GM10266 (cell line): ENCODE measurements at regions not wholly inside any gene's neighbourhood (a gene's known extent, or its start where the extent isn't known, plus 50 kb on each side); places are given as distances from the start of the nearest gene placed in this dataset.

Experiments
- DNase-seq: peaks from one replicate; pipeline ENCODE4 v3.0.0; 2012; ENCODE audit errors: extremely low spot score
- TF ChIP-seq, protein P1 (sequence below): IDR thresholded peaks from 2 replicates; pipeline ENCODE4 v1.5.1; 2012; ENCODE audit warnings: mild to moderate bottlenecking, low read depth; ENCODE audit not compliant: control insufficient read depth, insufficient read depth; ENCODE audit errors: missing control alignments

DNA sequence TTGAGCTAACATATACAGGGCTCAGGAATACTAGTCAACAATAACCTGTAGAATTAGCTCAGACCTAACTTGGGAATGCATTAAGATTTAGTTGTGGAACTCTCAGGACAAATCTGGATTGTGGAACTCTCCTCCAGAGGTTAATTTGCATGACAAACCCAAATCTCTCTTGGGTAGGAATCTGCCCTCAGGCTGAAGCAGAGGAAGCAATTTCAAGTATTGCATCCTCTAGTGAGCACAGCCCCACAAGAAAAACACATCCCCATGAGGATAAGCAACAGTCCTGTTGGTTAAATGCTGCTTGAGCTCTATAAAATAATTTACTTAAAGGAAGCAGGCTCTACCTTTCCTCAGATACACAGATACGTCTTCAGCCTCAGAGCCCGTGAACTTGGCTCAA, 170.9 kb upstream of the STXBP5 start:
- no peak for DNase-seq
- TF ChIP-seq, protein P1, sequence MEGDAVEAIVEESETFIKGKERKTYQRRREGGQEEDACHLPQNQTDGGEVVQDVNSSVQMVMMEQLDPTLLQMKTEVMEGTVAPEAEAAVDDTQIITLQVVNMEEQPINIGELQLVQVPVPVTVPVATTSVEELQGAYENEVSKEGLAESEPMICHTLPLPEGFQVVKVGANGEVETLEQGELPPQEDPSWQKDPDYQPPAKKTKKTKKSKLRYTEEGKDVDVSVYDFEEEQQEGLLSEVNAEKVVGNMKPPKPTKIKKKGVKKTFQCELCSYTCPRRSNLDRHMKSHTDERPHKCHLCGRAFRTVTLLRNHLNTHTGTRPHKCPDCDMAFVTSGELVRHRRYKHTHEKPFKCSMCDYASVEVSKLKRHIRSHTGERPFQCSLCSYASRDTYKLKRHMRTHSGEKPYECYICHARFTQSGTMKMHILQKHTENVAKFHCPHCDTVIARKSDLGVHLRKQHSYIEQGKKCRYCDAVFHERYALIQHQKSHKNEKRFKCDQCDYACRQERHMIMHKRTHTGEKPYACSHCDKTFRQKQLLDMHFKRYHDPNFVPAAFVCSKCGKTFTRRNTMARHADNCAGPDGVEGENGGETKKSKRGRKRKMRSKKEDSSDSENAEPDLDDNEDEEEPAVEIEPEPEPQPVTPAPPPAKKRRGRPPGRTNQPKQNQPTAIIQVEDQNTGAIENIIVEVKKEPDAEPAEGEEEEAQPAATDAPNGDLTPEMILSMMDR = no peak

DNA sequence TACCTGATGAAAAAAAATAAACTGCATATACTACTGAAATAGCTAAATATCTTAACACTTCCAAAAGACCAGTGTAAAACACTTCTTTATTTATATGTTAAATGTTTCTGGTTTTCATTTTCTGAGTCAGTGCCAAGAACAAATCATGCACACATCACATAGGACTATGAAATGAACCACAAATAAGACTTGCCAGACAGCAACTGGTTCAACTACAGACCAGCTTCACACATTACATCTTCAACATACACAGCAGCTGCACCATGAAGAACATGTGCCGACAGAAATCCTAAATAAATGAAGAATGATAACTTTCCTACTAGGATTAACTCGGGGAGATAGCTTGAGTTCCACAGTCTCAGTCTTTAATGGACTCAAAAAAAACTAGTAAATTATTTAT, 168.3 kb upstream of the STXBP5 start:
- TF ChIP-seq, protein P1 = no peak
- no peak for DNase-seq

DNA sequence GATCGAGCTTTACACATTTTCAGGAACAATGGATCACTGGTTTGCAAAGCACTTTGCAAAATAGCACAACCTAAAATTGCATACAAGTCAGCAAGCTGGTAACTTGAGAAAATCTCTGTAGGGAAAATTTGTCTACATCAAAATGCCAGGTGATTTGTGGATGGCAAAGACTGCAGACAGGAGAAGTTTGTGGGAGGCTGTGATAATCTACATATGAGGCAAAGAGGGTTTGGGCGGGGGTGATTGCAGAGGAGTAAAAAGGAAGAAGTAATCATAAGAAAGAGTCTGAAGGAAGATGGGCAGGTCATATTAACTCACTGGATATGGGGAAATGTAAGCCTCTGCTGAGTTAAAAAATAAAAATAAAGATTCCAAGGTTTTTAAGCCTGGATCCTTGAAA, 166.3 kb upstream of the STXBP5 start:
- no peak for DNase-seq
- TF ChIP-seq, protein P1 = no peak

DNA sequence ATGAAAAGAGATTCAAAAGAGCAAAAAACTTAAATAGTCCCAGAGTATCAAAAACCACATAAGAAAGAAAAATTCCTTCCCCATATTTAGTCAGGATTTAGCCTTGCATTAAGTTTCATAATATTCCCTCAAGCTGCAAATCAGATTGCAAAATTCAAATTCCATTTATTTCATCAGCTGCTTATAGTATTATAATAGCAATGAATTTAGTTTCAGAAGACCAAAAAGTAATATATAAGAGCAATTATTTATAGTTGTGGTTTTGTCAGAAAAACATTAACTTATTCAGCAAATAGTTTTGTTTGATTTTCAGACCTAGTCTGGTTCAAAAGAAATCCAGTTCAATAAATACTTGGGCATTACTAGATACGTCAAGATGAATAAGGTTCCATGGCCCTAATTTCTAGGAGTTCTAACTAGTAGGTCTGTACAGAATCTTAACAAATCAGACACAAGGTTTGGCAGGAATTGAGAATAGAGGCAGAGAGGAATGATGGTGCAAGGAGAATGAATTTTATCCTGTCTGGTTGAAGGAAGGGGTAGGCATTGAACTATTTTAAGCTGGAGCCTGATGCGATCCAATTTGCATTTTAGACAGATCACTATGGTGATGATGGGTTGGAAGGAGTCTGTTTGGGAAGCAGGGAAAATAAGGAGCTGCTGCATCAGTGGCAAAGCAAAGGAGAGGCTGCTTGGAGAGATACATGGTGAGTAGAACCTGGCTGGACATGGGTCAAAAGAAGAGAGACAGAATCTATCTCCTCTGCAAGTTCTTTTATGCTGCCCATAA, 163.9 kb upstream of the STXBP5 start:
- TF ChIP-seq, protein P1 = no peak
- DNase-seq = no peak

DNA sequence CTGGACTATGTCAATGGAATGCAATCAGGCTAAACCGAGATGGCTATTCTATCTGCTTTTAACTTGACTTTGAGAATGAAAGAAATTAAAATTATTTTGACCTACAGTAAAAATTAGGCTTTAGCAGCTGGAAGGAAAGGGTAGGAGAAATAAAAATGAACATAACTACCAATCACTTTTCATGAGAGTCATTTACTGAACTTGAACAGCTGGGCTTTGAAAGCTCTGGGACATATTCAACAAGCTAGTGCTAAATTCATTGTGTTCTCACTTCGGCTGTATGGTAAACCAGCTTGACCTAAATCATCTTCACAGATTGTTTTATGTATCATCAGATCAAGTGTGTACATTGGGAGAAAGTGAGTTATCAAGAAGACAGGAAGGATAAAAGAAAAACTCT, 161.5 kb upstream of the STXBP5 start:
- DNase-seq = no peak
- TF ChIP-seq, protein P1 = no peak

DNA sequence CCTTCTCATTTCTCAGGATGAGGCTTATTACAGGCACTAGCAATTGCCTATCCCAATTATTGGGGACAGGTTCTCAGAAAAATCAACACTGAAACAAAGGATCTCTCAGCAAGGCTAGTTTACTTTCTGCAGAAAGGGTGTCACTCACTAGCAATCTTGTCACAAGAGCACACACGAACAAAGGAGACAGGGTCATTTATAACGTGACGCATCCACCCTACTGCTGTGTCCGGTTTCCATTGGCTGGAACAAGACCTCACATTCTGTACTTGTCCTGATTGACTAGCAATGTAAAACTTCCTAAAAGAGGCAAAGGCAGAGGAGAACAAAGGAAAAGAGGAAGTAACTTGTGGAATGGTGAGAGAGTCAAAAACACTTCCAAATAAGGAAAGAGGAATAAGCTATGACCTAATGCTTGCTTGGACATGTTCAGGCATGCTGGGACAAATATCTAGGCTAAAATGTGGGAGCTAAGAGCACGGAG, 160.2 kb upstream of the STXBP5 start:
- TF ChIP-seq, protein P1 = no peak
- no peak for DNase-seq

DNA sequence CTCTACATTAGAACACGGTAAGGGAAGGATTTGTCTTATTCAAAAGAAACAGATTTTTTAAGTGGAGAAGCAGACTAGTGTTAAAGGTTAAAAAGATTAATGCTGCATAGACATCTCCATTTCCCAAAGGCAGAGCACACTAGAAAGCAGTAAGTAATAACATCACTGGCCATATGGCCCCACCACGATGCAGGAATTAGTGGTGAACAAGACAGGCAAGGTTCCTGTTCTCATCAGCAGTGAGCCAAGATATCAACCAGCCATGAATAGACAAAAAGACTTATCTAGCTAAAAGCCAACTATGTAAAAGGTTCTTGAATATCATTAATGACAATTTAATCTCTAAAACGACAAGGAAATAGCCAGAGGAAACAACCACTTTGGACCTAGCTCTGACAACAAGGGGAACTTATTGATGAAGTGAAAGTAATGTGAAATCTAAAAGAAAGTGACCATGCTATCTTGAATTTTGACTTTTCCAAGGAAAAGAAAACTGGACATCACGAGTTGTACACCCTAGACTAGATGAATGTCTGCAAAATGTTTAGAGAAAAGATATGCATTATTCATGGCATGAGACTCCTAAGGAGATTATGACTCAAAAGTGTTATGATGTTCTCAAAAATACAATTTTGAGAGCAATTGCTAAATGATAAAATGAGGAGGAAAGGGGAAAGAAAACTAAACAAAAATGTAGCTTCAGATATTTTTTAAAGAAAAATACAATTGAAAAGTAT, 157.9 kb upstream of the STXBP5 start:
- TF ChIP-seq, protein P1 = no peak
- DNase-seq = no peak
